HepG2 (cell line): ENCODE measurements at regions not wholly inside any gene's neighbourhood (a gene's known extent, or its start where the extent isn't known, plus 50 kb on each side); places are given as distances from the start of the nearest gene placed in this dataset.

Experiments
- EP300 ChIP-seq, 3 experiments: sonication (generic) in 1 of 3; formaldehyde crosslinking in 1 of 3; IDR thresholded peaks; 2 replicates each; pipeline versions ENCODE4 v1.5.1 to v1.6.1; 2011 to 2020; ENCODE audit warnings: low read depth in 2 of 3, low read length in 2 of 3, borderline replicate concordance in 1 of 3, improper control_type of control experiment in 1 of 3, mild to moderate bottlenecking in 1 of 3, missing genetic modification reagents in 1 of 3, moderate library complexity in 1 of 3
- MXI1 ChIP-seq: IDR thresholded peaks from 3 replicates; pipeline ENCODE4 v1.6.1; 2012; ENCODE audit warnings: low read depth, low read length, inconsistent platforms, borderline replicate concordance
- POLR2A ChIP-seq, 2 experiments: IDR thresholded peaks; 2 replicates each; pipeline ENCODE4 v1.6.1; 2011; ENCODE audit warnings: low read depth in 2 of 2, low read length in 2 of 2, mild to moderate bottlenecking in 1 of 2, moderate library complexity in 1 of 2; ENCODE audit not compliant: insufficient read depth in 1 of 2
- RAD21 ChIP-seq: fragments of 450-650 bp; formaldehyde crosslinking; IDR thresholded peaks from 2 replicates; pipeline ENCODE4 v1.5.0; 2020; ENCODE audit warnings: mild to moderate bottlenecking
- RFXANK ChIP-seq: IDR thresholded peaks from 2 replicates; pipeline ENCODE4 v1.6.1; 2016
- TBP ChIP-seq: sonication (generic); formaldehyde crosslinking; IDR thresholded peaks from 2 replicates; pipeline ENCODE4 v1.5.0; 2020; ENCODE audit warnings: missing genetic modification reagents
- ZNF138 ChIP-seq: sonication (generic); formaldehyde crosslinking; IDR thresholded peaks from 2 replicates; pipeline ENCODE4 v1.5.0; 2020; ENCODE audit warnings: mild to moderate bottlenecking, low read depth, missing genetic modification reagents
- ZZZ3 ChIP-seq: sonication (generic); formaldehyde crosslinking; IDR thresholded peaks from 2 replicates; pipeline ENCODE4 v1.4.0; 2020; ENCODE audit warnings: missing genetic modification reagents, mild to moderate bottlenecking, borderline replicate concordance
- TF ChIP-seq, protein P1 (sequence below): sonication (generic); formaldehyde crosslinking; IDR thresholded peaks from 2 replicates; pipeline ENCODE4 v1.4.0; 2020; ENCODE audit warnings: missing genetic modification reagents, borderline replicate concordance
- TF ChIP-seq, protein P2 (sequence below): sonication (generic); formaldehyde crosslinking; IDR thresholded peaks from 2 replicates; pipeline ENCODE4 v1.4.0; 2020; ENCODE audit warnings: low read depth, mild to moderate bottlenecking, missing genetic modification reagents

DNA sequence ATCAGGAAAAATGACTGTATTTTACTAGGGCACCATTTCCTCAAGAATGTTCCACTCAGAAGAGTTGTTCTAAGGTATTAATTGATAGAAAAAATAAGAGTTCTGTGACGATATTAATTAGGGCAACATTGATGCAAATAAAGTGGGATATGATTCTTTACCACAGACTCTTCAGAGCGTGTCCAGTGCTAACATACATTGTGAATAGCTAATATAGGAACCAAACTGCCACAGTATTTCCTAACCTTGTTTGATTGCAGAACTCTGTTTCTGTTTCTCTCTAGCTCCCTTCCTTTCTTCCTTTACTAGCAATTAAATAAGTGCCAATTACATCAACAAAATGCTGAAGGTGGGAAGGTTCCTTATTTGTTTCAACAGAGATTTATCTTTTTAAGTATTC lies 154.1 kb upstream of the CPEB2 start:
- TF ChIP-seq ZZZ3 (no peak), POLR2A (IDR thresholded peaks at IDR 0.05; ENCODE audit: insufficient read depth in 1 of 2, low read depth in 2 of 2, low read length in 2 of 2) (no peak), TBP (no peak), EP300 (IDR thresholded peaks at IDR 0.05; ENCODE audit: low read depth in 2 of 2, low read length in 2 of 2) (no peak), EP300 (CRISPR knock-in tag; IDR thresholded peaks at IDR 0.05; ENCODE audit: borderline replicate concordance) (no peak), RAD21 (CRISPR knock-in tag) (no peak), RFXANK (CRISPR knock-in tag) (no peak), ZNF138 (CRISPR knock-in tag) (no peak), MXI1 (no peak)
- TF ChIP-seq, protein P1, sequence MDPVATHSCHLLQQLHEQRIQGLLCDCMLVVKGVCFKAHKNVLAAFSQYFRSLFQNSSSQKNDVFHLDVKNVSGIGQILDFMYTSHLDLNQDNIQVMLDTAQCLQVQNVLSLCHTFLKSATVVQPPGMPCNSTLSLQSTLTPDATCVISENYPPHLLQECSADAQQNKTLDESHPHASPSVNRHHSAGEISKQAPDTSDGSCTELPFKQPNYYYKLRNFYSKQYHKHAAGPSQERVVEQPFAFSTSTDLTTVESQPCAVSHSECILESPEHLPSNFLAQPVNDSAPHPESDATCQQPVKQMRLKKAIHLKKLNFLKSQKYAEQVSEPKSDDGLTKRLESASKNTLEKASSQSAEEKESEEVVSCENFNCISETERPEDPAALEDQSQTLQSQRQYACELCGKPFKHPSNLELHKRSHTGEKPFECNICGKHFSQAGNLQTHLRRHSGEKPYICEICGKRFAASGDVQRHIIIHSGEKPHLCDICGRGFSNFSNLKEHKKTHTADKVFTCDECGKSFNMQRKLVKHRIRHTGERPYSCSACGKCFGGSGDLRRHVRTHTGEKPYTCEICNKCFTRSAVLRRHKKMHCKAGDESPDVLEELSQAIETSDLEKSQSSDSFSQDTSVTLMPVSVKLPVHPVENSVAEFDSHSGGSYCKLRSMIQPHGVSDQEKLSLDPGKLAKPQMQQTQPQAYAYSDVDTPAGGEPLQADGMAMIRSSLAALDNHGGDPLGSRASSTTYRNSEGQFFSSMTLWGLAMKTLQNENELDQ: no peak
- TF ChIP-seq, protein P2, sequence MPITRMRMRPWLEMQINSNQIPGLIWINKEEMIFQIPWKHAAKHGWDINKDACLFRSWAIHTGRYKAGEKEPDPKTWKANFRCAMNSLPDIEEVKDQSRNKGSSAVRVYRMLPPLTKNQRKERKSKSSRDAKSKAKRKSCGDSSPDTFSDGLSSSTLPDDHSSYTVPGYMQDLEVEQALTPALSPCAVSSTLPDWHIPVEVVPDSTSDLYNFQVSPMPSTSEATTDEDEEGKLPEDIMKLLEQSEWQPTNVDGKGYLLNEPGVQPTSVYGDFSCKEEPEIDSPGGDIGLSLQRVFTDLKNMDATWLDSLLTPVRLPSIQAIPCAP: no peak
